K562 (cell line): ENCODE measurements at regions not wholly inside any gene's neighbourhood (a gene's known extent, or its start where the extent isn't known, plus 50 kb on each side); places are given as distances from the start of the nearest gene placed in this dataset.

ENCODE experiments used
- ATAC-seq: fragments of 200-7000 bp; cut with Tn5 transposase; 3 replicates; pipeline ENCODE4 v1.9.1; 2020; ENCODE audit warnings: moderate library complexity
- BruUV-seq: library from RNA; stranded (reverse); fragments of 400-500 nt; replicated peaks from 2 replicates; lab custom pipeline; 2021; lab: Mats Ljungman, UMichigan
- CTCF ChIA-PET: fragments of 300-600 bp; formaldehyde crosslinking; extraction: SDS; loops from one replicate; lab custom pipeline; 2021; ENCODE audit warnings: low intra/inter-chr PET ratio; lab: Yijun Ruan, JAX
- POLR2A ChIA-PET: fragments of 300-600, 350-650 bp; sonication (Branson Sonifier 250); formaldehyde crosslinking; extraction: SDS; loops from one replicate; lab custom pipeline; 2021; ENCODE audit warnings: antibody characterized with exemption, inconsistent platforms; lab: Yijun Ruan, JAX
- DNase-seq, 4 experiments: peaks; one replicate each; pipeline versions ENCODE4 v3.0.0 to v3.0.0-alpha.2; 2011 to 2018; ENCODE audit warnings: low spot score in 3 of 4, mixed read lengths in 3 of 4; ENCODE audit errors: extremely low read depth in 1 of 4
- FAIRE-seq: peaks from 2 replicates; lab custom pipeline; 2011; peaks lifted over from hg19 to GRCh38; lab: Jason Lieb, UNC
- H2AFZ ChIP-seq: 2 replicates; pipeline ENCODE4 v1.6.0; 2011; ENCODE audit warnings: low read depth, low read length, control low read depth, inconsistent platforms
- H3K27ac ChIP-seq: fragments of 200-600 bp; 3 replicates; pipeline ENCODE4 v1.8.0; 2011; ENCODE audit warnings: low read depth, mild to moderate bottlenecking, control low read depth, inconsistent platforms, low read length, moderate library complexity, mixed read lengths; ENCODE audit errors: extremely low read depth
- H3K27me3 ChIP-seq, 2 experiments: fragments of 300-600 bp in 1 of 2; 2 replicates in 1 of 2; 3 replicates in 1 of 2; pipeline versions ENCODE4 v1.6.0 to v1.8.0; 2011; ENCODE audit warnings: inconsistent platforms in 2 of 2, low read length in 2 of 2, mild to moderate bottlenecking in 1 of 2, mixed read lengths in 1 of 2, moderate library complexity in 1 of 2; ENCODE audit not compliant: control insufficient read depth in 2 of 2, insufficient read depth in 2 of 2
- H3K36me3 ChIP-seq: fragments of 300-600 bp; 3 replicates; pipeline ENCODE4 v1.8.0; 2011; ENCODE audit warnings: mild to moderate bottlenecking, low read length, inconsistent platforms; ENCODE audit not compliant: control insufficient read depth, insufficient read depth
- H3K4me1 ChIP-seq, 2 experiments: fragments of 200-600 bp in 1 of 2; replicated peaks in 1 of 2; 2 replicates in 1 of 2; 3 replicates in 1 of 2; pipeline versions ENCODE4 v1.5.1 to v1.8.0; 2011; ENCODE audit warnings: inconsistent platforms in 2 of 2, low read length in 2 of 2, mild to moderate bottlenecking in 1 of 2, mixed read lengths in 1 of 2, moderate library complexity in 1 of 2; ENCODE audit not compliant: control insufficient read depth in 2 of 2, insufficient read depth in 2 of 2
- H3K4me2 ChIP-seq: 2 replicates; pipeline ENCODE4 v1.6.1; 2011; ENCODE audit warnings: low read length, control low read depth, inconsistent platforms, mixed read lengths; ENCODE audit not compliant: insufficient read depth
- H3K4me3 ChIP-seq: fragments of 200-600 bp; sonication (generic), shearing (Covaris generic); 2 replicates; pipeline ENCODE4 v1.5.1; 2016; ENCODE audit warnings: control low read depth, inconsistent platforms
- H3K79me2 ChIP-seq: fragments of 200-600 bp; 3 replicates; pipeline ENCODE4 v1.8.0; 2011; ENCODE audit warnings: low read length, inconsistent platforms; ENCODE audit not compliant: control insufficient read depth, insufficient read depth
- H3K9ac ChIP-seq, 2 experiments: 2 replicates each; pipeline versions ENCODE4 v1.6.0 to v1.6.1; 2011; ENCODE audit warnings: low read depth in 2 of 2, low read length in 2 of 2, control low read depth in 1 of 2, inconsistent platforms in 1 of 2, mild to moderate bottlenecking in 1 of 2, mixed read lengths in 1 of 2; ENCODE audit not compliant: insufficient read depth in 1 of 2
- H3K9me1 ChIP-seq: one replicate; pipeline ENCODE4 v1.6.0; 2011; ENCODE audit warnings: inconsistent platforms, mild to moderate bottlenecking, low read length, moderate library complexity; ENCODE audit not compliant: control insufficient read depth, insufficient read depth
- H3K9me3 ChIP-seq: replicated peaks from 2 replicates; pipeline ENCODE4 v1.5.1; 2011; ENCODE audit warnings: low read depth, low read length, inconsistent platforms; ENCODE audit not compliant: control insufficient read depth, insufficient read depth
- H4K20me1 ChIP-seq: replicated peaks from 2 replicates; pipeline ENCODE4 v1.6.1; 2011; ENCODE audit warnings: low read length, inconsistent platforms, mixed read lengths; ENCODE audit not compliant: control insufficient read depth, insufficient read depth
- EHMT2 ChIP-seq: fragments of 450-650 bp; IDR thresholded peaks from 2 replicates; pipeline ENCODE4 v1.6.1; 2018; ENCODE audit warnings: antibody characterized with exemption
- ELF2 ChIP-seq: fragments of 250-450 bp; sonication (Bioruptor Pico); IDR thresholded peaks from 2 replicates; pipeline ENCODE4 v1.5.0; 2021; ENCODE audit warnings: mild to moderate bottlenecking
- EWSR1 ChIP-seq: fragments of 450-650 bp; IDR thresholded peaks from 2 replicates; pipeline ENCODE4 v1.6.1; 2018; ENCODE audit warnings: borderline replicate concordance, mild to moderate bottlenecking, low read depth, moderate library complexity; ENCODE audit not compliant: partially characterized antibody
- PRPF4 ChIP-seq: fragments of 200-400 bp; formaldehyde crosslinking; IDR thresholded peaks from one replicate; pipeline ENCODE4 v1.6.1; 2017; ENCODE audit warnings: low read length, low read depth, mild to moderate bottlenecking; ENCODE audit not compliant: insufficient read depth, poor library complexity, severe bottlenecking
- SPI1 ChIP-seq: IDR thresholded peaks from 2 replicates; pipeline ENCODE4 v1.6.1; 2011; ENCODE audit warnings: low read depth, low read length, control low read depth, borderline replicate concordance
- STAG1 ChIP-seq: sonication (generic); formaldehyde crosslinking; IDR thresholded peaks from 2 replicates; pipeline ENCODE4 v1.5.0; 2020; ENCODE audit warnings: missing genetic modification reagents, borderline replicate concordance
- ZNF586 ChIP-seq: fragments of 450-650 bp; formaldehyde crosslinking; conservative IDR thresholded peaks from 2 replicates; pipeline ENCODE4 v1.4.0; 2020; ENCODE audit warnings: mild to moderate bottlenecking, moderate library complexity
- ZNF717 ChIP-seq: fragments of 250-450 bp; sonication (Bioruptor Pico); IDR thresholded peaks from 2 replicates; pipeline ENCODE4 v1.5.0; 2021
- WGBS: fragments of 100-300 bp; shearing (Covaris generic); methylation state at CpG from one replicate; pipeline ENCODE4 v1.1.6; 2016; ENCODE audit warnings: low coverage, mixed read lengths; ENCODE audit not compliant: insufficient coverage; ENCODE audit errors: missing lambda C conversion rate; 5-methylcytosine and 5-hydroxymethylcytosine counted together
- in situ Hi-C: fragments of 300-500 bp; cut with MboI; formaldehyde crosslinking; loops from 4 replicates; pipeline ENCODE4 v1.15.0; 2018; ENCODE audit warnings: inconsistent platforms, mixed read lengths
- intact Hi-C: fragments of 100-400 bp; cut with micrococcal nuclease; formaldehyde crosslinking; loops from 2 replicates; pipeline ENCODE4 v1.14.2; 2022

GRCh38 chr12:109656743-109657142 lies 56.9 kb upstream of the FAM222A start:
- no TSS peak for BruUV-seq
- Histone ChIP-seq H4K20me1 (peaks cover 13% of the 10 kb centered on the region; the same call in 1 of the 2 replicates), H3K4me3 (no peak overlapping the region)

GRCh38 chr12:109663795-109664194 lies 49.8 kb upstream of the FAM222A start:
- DNase-seq (no peak), FAIRE-seq (no peak), ATAC-seq (no peak)
- Histone ChIP-seq H2AFZ (no peak overlapping the region), H3K27ac (no peak overlapping the region), H3K9me1 (no peaks in the 10 kb centered on the region), H3K9me3 (no peaks in the 10 kb centered on the region; the same call in 1 of the 2 replicates), H3K4me3 (no peak overlapping the region), H4K20me1 (no peaks in the 10 kb centered on the region), H3K9ac (no peak overlapping the region), H3K27me3 (peaks cover under 1 to 4% of the 10 kb centered on the region in 2 experiments; a peak in 4 of 5 replicates), H3K4me2 (no peak overlapping the region), H3K36me3 (no peaks in the 10 kb centered on the region), H3K79me2 (no peaks in the 10 kb centered on the region), H3K4me1 (no peaks in the 10 kb centered on the region)
- in situ Hi-C loops (no loop called here), intact Hi-C loops (no loop called here)
- ChIA-PET CTCF (no interaction called here), POLR2A (interaction anchor here (0.7 kb wide), 1 partner anchor 12 kb away, joined by 3 read pairs; no protein-coding TSS in a partner anchor)
- TF ChIP-seq ZNF717 (CRISPR knock-in tag) (no peak), EWSR1 (no peak), STAG1 (CRISPR knock-in tag) (no peak), ZNF586 (CRISPR knock-in tag) (no peak), PRPF4 (no peak)
- no TSS peak for BruUV-seq
- WGBS, result 1% methylated on average over 7 of the region's 7 CpGs

More at GRCh38 chr12:109656743-109657142, 56.9 kb upstream of the FAM222A start:
- TF ChIP-seq ELF2 (CRISPR knock-in tag) (no peak), SPI1 (no peak), EHMT2 (no peak)
- no peak overlapping the region for H2AFZ ChIP-seq
- no peaks in the 10 kb centered on the region for H3K9me3 ChIP-seq
- ChIA-PET POLR2A (no interaction called here), CTCF (no interaction called here)
- H3K27ac ChIP-seq, result no peak overlapping the region
- FAIRE-seq, result no peak
- WGBS, result 0% methylated on average over 10 of the region's 10 CpGs
- H3K4me2 ChIP-seq, result no peak overlapping the region
- no peak for DNase-seq
- in situ Hi-C loops (no loop called here), intact Hi-C loops (no loop called here)
- H3K4me1 ChIP-seq, result no peaks in the 10 kb centered on the region
- H3K79me2 ChIP-seq, result no peaks in the 10 kb centered on the region
- no peaks in the 10 kb centered on the region for H3K36me3 ChIP-seq
- H3K9ac ChIP-seq, result no peak overlapping the region; a peak in 1 of 4 replicates
- H3K27me3 ChIP-seq, result peaks cover 18 to 65% of the 10 kb centered on the region in 2 experiments; a peak in 4 of 5 replicates
- ATAC-seq, result no peak
- no peaks in the 10 kb centered on the region for H3K9me1 ChIP-seq
